ENCODE measurements at regions not wholly inside any gene's neighbourhood (a gene's known extent, or its start where the extent isn't known, plus 50 kb on each side); places are given as distances from the start of the nearest gene placed in this dataset.

GRCh38 chr13:39870197-39870747, 214.8 kb downstream of the COG6 start:
- TF ChIP-seq CTCF (IDR thresholded peaks at IDR 0.05) (no peak), POLR2A (IDR thresholded peaks at IDR 0.05) (no peak)
